GM12865 (cell line): ENCODE measurements at regions not wholly inside any gene's neighbourhood (a gene's known extent, or its start where the extent isn't known, plus 50 kb on each side); places are given as distances from the start of the nearest gene placed in this dataset.

Experiments
- DNase-seq: peaks from one replicate; pipeline ENCODE4 v3.0.0; 2010; ENCODE audit warnings: low read depth
- H3K4me3 ChIP-seq: 2 replicates; pipeline ENCODE4 v1.5.1; 2011; ENCODE audit warnings: mild to moderate bottlenecking, low read depth, low read length, control low read depth
- CTCF ChIP-seq: IDR thresholded peaks from 2 replicates; pipeline ENCODE4 v1.5.1; 2011; ENCODE audit warnings: low read length, control low read depth, low read depth, inconsistent platforms; ENCODE audit not compliant: insufficient read depth; ENCODE audit errors: missing control alignments

GRCh38 chr3:160076519-160076918, 87.9 kb downstream of the IL12A start:
- no peak for DNase-seq
- no peak overlapping the region for H3K4me3 ChIP-seq
- TF ChIP-seq CTCF: no peak

- no peak for DNase-seq
- TF ChIP-seq CTCF: no peak
- H3K4me3 ChIP-seq: no peak overlapping the region
Measured at GRCh38 chr3:160078533-160078932, 89.9 kb downstream of the IL12A start.

DNA sequence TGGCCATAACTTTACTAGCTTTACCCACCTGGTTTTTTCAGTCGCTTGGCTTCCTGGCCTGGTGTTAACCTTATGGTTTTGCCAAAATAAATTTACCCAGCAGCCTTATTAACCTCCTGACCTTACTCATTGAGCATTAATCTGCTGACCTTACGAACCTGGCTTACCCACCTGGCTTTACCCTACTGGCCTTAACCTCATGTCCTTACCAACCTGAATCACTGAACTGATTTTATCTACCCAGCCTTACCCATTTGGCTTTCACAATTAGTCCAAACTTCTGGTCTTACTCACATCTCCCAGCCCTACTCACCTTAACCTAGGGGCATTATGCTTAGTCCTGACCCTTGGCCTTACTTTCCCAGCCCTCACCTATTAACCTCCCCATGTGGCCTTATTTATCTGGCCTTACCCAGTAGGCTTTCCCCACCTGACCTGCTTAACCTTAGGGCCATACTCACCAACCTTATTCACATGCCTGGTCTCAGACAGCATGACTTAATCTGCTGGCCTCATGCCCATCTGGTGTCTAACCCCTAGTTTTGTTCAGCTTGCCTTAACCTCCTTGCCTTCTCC, 93.4 kb downstream of the IL12A start:
- no peak overlapping the region for H3K4me3 ChIP-seq
- TF ChIP-seq CTCF: no peak
- DNase-seq: no peak

GRCh38 chr3:160084998-160085397, 96.4 kb downstream of the IL12A start:
- TF ChIP-seq CTCF: no peak
- no peak for DNase-seq
- H3K4me3 ChIP-seq: no peak overlapping the region

GRCh38 chr3:160088492-160089137, 100.0 kb downstream of the IL12A start:
- TF ChIP-seq CTCF: no peak
- DNase-seq: no peak
- H3K4me3 ChIP-seq: no peak overlapping the region

- no peak overlapping the region for H3K4me3 ChIP-seq
- no peak for DNase-seq
- TF ChIP-seq CTCF: no peak
Measured at GRCh38 chr3:160090653-160091052, 102.0 kb downstream of the IL12A start.

GRCh38 chr3:160091441-160091840, 102.8 kb downstream of the IL12A start:
- TF ChIP-seq CTCF: no peak
- no peak overlapping the region for H3K4me3 ChIP-seq
- DNase-seq: no peak
